ENCODE measurements at regions not wholly inside any gene's neighbourhood (a gene's known extent, or its start where the extent isn't known, plus 50 kb on each side); places are given as distances from the start of the nearest gene placed in this dataset.

DNA sequence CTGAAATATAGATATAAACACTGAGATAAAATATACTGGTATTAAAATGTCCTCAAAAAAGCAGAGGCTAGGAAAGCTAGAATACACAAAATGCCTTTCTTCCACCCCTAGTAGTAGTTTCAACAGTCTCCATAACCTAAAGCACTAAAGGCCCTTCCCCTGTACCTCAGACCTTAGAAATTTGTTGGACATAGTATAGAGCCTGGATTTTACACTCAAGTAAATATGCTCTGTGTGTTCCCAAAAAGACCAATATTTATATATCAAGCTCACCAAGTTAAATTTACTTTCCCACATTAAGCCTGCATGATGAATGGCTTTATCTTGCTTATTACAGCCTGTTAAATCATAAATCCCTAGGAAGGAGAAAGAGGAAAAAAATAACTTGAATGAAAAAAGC lies 378.7 kb upstream of the AZI2 start:
- no peaks in the 10 kb centered on the region for H3K4me1 ChIP-seq (replicated peaks)
- H3K27me3 ChIP-seq (replicated peaks; ENCODE audit: insufficient read depth): no peaks in the 10 kb centered on the region
- intact Hi-C loops (cut with DNase I): loop anchor here (10.0 kb wide), 1 partner anchor 253 kb away; no protein-coding TSS in a partner anchor
- H3K36me3 ChIP-seq: no peaks in the 10 kb centered on the region
- DNase-seq (ENCODE audit: low spot score): peak; percentile 7
- peak overlapping the region; percentile 54 to 67 for H3K27ac ChIP-seq
- no peaks in the 10 kb centered on the region for H3K9me3 ChIP-seq
- TF ChIP-seq POLR2AphosphoS5 (IDR thresholded peaks at IDR 0.05) (peak; percentile 64), POLR2A (IDR thresholded peaks at IDR 0.05) (no peak)
- TF ChIP-seq, protein P1, sequence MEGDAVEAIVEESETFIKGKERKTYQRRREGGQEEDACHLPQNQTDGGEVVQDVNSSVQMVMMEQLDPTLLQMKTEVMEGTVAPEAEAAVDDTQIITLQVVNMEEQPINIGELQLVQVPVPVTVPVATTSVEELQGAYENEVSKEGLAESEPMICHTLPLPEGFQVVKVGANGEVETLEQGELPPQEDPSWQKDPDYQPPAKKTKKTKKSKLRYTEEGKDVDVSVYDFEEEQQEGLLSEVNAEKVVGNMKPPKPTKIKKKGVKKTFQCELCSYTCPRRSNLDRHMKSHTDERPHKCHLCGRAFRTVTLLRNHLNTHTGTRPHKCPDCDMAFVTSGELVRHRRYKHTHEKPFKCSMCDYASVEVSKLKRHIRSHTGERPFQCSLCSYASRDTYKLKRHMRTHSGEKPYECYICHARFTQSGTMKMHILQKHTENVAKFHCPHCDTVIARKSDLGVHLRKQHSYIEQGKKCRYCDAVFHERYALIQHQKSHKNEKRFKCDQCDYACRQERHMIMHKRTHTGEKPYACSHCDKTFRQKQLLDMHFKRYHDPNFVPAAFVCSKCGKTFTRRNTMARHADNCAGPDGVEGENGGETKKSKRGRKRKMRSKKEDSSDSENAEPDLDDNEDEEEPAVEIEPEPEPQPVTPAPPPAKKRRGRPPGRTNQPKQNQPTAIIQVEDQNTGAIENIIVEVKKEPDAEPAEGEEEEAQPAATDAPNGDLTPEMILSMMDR (IDR thresholded peaks at IDR 0.05): no peak
- H3K4me3 ChIP-seq: no peak overlapping the region

DNA sequence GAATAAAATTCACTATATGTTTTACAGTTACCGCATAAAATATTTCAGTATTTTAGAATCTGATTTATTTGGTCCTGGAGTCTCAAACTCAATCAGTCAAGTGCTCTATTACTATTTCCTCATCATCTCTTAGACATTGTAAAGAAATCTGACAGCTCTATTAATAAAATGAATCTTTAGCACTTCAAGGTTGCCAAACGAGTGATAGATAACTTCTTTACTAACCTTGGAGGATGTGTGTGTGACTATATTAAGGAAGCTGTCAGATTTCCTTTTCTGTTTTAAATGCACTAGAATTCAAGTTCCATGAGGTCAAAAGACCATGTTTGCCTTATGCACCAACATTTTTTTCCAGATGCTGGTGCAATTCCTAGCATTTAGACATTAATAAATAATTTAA lies 389.8 kb upstream of the AZI2 start:
- Histone ChIP-seq H3K27me3 (replicated peaks; ENCODE audit: insufficient read depth) (no peaks in the 10 kb centered on the region), H3K27ac (no peak overlapping the region), H3K4me3 (no peak overlapping the region), H3K36me3 (no peaks in the 10 kb centered on the region), H3K4me1 (replicated peaks) (peaks cover 3% of the 10 kb centered on the region), H3K9me3 (no peaks in the 10 kb centered on the region)
- intact Hi-C loops (cut with DNase I): no loop called here
- no peak for DNase-seq (ENCODE audit: low spot score)
- TF ChIP-seq POLR2A (IDR thresholded peaks at IDR 0.05): no peak
- TF ChIP-seq POLR2AphosphoS5 (IDR thresholded peaks at IDR 0.05): no peak
- TF ChIP-seq, protein P1 (IDR thresholded peaks at IDR 0.05): no peak
- 92% methylated on average over 2 of the region's 2 CpGs for WGBS

DNA sequence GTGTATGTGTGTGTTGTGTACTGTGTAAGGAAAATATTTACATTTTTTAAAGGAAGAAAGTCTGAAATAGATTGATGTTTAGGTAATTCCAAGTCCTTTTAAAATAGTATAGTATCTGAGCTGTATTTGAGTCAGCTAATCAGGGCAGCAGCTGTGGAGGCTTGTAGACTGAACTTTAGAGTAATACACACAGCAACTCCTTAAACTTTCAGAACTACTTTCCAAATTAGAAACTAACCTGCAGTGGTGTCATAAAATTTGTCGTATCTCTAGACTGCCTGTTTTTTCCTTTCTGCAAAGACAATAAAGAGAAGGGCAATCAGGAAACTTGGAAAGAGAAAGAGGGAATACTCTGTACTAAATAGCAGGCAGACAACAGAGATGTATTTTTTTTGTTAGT lies 391.0 kb upstream of the AZI2 start:
- DNase-seq (ENCODE audit: low spot score): no peak
- no peaks in the 10 kb centered on the region for H3K36me3 ChIP-seq
- peaks cover 4% of the 10 kb centered on the region for H3K4me1 ChIP-seq (replicated peaks)
- 24% methylated on average over 1 of the region's 1 CpG for WGBS
- H3K9me3 ChIP-seq: no peaks in the 10 kb centered on the region
- TF ChIP-seq, protein P1 (IDR thresholded peaks at IDR 0.05): no peak
- no peak for TF ChIP-seq POLR2A (IDR thresholded peaks at IDR 0.05)
- no peak for TF ChIP-seq POLR2AphosphoS5 (IDR thresholded peaks at IDR 0.05)
- intact Hi-C loops (cut with DNase I): no loop called here
- H3K27ac ChIP-seq: no peak overlapping the region
- no peaks in the 10 kb centered on the region for H3K27me3 ChIP-seq (replicated peaks; ENCODE audit: insufficient read depth)
- H3K4me3 ChIP-seq: no peak overlapping the region

GRCh38 chr3:28743271-28743670 lies 394.6 kb upstream of the AZI2 start:
- Histone ChIP-seq H3K36me3 (no peaks in the 10 kb centered on the region), H3K27ac (peak overlapping the region; percentile 22 to 54), H3K4me1 (replicated peaks) (peaks cover 4% of the 10 kb centered on the region), H3K9me3 (no peaks in the 10 kb centered on the region), H3K4me3 (no peak overlapping the region), H3K27me3 (replicated peaks; ENCODE audit: insufficient read depth) (no peaks in the 10 kb centered on the region)
- WGBS: 94% methylated on average over 2 of the region's 2 CpGs
- intact Hi-C loops (cut with DNase I): no loop called here
- DNase-seq (ENCODE audit: low spot score): no peak
- TF ChIP-seq POLR2AphosphoS5 (IDR thresholded peaks at IDR 0.05) (no peak), POLR2A (IDR thresholded peaks at IDR 0.05) (no peak)
- TF ChIP-seq, protein P1 (IDR thresholded peaks at IDR 0.05): no peak

- no peaks in the 10 kb centered on the region for H3K27me3 ChIP-seq (replicated peaks; ENCODE audit: insufficient read depth)
- TF ChIP-seq, protein P1 (IDR thresholded peaks at IDR 0.05): no peak
- peak; percentile 81 for TF ChIP-seq POLR2AphosphoS5 (IDR thresholded peaks at IDR 0.05)
- no peak overlapping the region for H3K4me3 ChIP-seq
- H3K4me1 ChIP-seq (replicated peaks): peaks cover 4% of the 10 kb centered on the region
- H3K27ac ChIP-seq: peak overlapping the region; percentile 22 to 54
- WGBS: 58% methylated on average over 4 of the region's 4 CpGs
- H3K9me3 ChIP-seq: no peaks in the 10 kb centered on the region
- peak; percentile 66 for DNase-seq (ENCODE audit: low spot score)
- intact Hi-C loops (cut with DNase I): no loop called here
- H3K36me3 ChIP-seq: no peaks in the 10 kb centered on the region
Measured at GRCh38 chr3:28743831-28744230, 395.2 kb upstream of the AZI2 start.
